ENCODE measurements at regions not wholly inside any gene's neighbourhood (a gene's known extent, or its start where the extent isn't known, plus 50 kb on each side); places are given as distances from the start of the nearest gene placed in this dataset.

DNA sequence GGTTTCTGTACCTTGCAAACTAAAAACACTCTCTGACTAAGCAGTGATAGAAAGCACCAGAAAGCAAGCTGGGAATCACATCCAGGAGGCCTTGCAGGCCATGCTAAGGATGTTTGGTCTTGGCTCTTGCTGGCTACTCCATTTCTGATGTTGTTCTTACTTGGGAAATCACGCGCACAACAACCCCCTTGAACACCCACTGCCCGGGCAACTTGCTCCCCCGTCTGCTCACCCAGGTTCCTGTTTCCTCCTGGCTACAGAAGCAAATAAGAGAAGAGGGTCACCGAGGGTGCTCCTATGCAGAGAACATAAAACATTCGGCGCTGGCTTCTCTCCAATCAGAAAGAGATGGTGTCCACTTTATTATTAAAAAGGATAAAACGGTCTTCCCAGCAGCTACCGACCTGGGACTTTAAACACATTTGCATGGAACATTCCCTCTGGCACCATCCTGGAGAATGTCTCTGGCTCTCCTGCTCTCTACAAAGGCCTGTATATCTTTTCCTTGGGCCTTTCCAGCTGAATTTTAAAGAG, 271.2 kb upstream of the RPL38 start:
- TF ChIP-seq, protein P1, sequence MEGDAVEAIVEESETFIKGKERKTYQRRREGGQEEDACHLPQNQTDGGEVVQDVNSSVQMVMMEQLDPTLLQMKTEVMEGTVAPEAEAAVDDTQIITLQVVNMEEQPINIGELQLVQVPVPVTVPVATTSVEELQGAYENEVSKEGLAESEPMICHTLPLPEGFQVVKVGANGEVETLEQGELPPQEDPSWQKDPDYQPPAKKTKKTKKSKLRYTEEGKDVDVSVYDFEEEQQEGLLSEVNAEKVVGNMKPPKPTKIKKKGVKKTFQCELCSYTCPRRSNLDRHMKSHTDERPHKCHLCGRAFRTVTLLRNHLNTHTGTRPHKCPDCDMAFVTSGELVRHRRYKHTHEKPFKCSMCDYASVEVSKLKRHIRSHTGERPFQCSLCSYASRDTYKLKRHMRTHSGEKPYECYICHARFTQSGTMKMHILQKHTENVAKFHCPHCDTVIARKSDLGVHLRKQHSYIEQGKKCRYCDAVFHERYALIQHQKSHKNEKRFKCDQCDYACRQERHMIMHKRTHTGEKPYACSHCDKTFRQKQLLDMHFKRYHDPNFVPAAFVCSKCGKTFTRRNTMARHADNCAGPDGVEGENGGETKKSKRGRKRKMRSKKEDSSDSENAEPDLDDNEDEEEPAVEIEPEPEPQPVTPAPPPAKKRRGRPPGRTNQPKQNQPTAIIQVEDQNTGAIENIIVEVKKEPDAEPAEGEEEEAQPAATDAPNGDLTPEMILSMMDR (IDR thresholded peaks at IDR 0.05; ENCODE audit: low read depth, low read length): no peak
- H3K9me3 ChIP-seq (ENCODE audit: severe bottlenecking): peaks cover 9% of the 10 kb centered on the region
- no peaks in the 10 kb centered on the region for H3K36me3 ChIP-seq
- no peak overlapping the region for H3K27ac ChIP-seq
- H3K4me3 ChIP-seq (ENCODE audit: low read depth, low read length): no peak overlapping the region
- DNase-seq: no peak
- no peaks in the 10 kb centered on the region for H3K27me3 ChIP-seq (ENCODE audit: insufficient read depth, low read depth, severe bottlenecking)

DNA sequence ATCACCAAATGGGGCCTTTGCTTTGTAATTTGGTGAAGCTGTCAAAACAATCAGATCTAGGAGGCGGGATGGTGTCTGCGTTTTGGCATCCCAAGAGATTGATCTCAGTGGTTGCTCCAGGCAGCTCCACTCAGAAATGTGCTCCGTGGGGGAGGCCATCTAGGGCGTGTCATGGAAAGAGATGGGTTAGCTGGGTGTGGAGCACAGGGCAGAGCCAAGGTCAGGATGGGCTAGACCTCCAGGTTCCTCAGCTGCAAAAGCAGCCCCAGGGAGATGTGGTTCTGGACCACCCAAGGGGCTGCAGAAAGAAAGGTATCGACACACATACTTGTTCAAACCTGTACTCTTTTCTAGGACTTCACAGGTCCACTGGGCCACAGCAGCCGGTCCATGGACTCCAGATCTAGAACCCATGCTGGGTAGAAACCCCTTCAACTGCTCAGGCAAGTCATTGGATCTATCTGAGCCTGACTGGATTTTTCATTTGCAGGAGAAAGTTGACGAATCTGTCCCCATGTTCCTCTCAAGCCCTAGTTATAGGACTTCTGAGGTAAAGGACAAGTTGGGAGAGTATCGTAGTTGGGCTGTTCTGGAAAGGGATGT, 270.2 kb upstream of the RPL38 start:
- no peak for DNase-seq
- no peak overlapping the region for H3K4me3 ChIP-seq (ENCODE audit: low read depth, low read length)
- H3K36me3 ChIP-seq: no peaks in the 10 kb centered on the region
- no peaks in the 10 kb centered on the region for H3K27me3 ChIP-seq (ENCODE audit: insufficient read depth, low read depth, severe bottlenecking)
- TF ChIP-seq, protein P1 (IDR thresholded peaks at IDR 0.05; ENCODE audit: low read depth, low read length): no peak
- no peaks in the 10 kb centered on the region for H3K9me3 ChIP-seq (ENCODE audit: severe bottlenecking)
- H3K27ac ChIP-seq: no peak overlapping the region

DNA sequence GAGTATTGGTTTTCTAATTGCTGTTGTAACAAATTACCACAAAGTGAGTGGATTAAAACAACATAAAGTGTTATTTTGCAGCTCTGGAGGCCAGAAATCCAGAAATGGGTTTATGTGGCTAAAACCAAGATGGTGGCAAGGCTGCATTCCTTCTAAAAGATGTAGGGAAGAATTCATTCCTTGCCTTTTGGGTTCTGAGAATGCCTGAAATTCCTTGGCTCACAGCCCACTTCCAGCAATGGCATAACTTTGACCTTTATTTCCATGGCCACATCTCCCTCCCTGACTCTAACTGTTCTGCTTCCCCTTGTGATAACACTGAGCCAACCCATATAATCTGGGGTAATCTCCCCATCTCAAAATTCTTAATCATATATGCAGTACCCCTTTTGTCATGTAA, 269.6 kb upstream of the RPL38 start:
- H3K36me3 ChIP-seq: no peaks in the 10 kb centered on the region
- no peak overlapping the region for H3K4me3 ChIP-seq (ENCODE audit: low read depth, low read length)
- no peaks in the 10 kb centered on the region for H3K27me3 ChIP-seq (ENCODE audit: insufficient read depth, low read depth, severe bottlenecking)
- DNase-seq: no peak
- TF ChIP-seq, protein P1 (IDR thresholded peaks at IDR 0.05; ENCODE audit: low read depth, low read length): no peak
- no peak overlapping the region for H3K27ac ChIP-seq
- H3K9me3 ChIP-seq (ENCODE audit: severe bottlenecking): no peaks in the 10 kb centered on the region

- Histone ChIP-seq H3K36me3 (no peaks in the 10 kb centered on the region), H3K27ac (no peak overlapping the region), H3K9me3 (ENCODE audit: severe bottlenecking) (no peaks in the 10 kb centered on the region), H3K27me3 (ENCODE audit: insufficient read depth, low read depth, severe bottlenecking) (no peaks in the 10 kb centered on the region), H3K4me3 (ENCODE audit: low read depth, low read length) (no peak overlapping the region)
- TF ChIP-seq, protein P1 (IDR thresholded peaks at IDR 0.05; ENCODE audit: low read depth, low read length): no peak
- no peak for DNase-seq
Measured at GRCh38 chr17:73934696-73935095, 268.8 kb upstream of the RPL38 start.

DNA sequence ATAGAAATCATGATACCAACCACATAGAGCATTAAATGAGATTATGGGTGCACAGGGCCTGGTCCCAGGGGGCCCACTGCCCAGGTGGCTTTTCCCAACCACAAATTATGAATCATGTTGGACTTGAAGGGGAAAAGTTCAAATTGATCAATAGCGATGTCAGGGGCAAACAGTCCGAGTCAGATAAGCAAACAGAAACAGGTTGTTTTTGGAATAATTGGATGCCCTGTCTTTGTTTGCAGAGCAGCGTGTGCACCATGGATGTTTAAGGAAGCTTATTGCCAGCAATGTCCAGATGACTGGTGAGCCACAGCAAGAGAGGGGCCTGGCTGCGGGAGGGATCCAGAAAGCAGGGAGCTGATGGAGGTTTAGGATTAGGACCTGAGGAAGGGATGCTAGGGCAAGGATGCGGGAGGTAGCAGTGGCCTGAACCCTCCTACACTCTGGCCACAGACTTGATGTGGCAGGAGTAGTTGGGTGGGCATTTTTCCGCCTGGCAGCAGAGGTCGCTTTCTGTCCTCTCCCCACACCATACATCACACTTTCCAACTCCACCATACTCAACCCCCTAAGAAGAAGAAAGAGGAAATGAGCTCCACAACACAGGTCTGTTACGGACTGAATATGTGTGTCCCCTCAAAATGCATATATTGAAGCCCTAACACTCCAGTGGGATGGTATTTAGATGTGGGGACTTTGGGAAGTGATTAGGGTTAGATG, 266.4 kb upstream of the RPL38 start:
- H3K4me3 ChIP-seq (ENCODE audit: low read depth, low read length): no peak overlapping the region
- no peaks in the 10 kb centered on the region for H3K9me3 ChIP-seq (ENCODE audit: severe bottlenecking)
- no peaks in the 10 kb centered on the region for H3K27me3 ChIP-seq (ENCODE audit: insufficient read depth, low read depth, severe bottlenecking)
- no peak for DNase-seq
- H3K27ac ChIP-seq: no peak overlapping the region
- H3K36me3 ChIP-seq: no peaks in the 10 kb centered on the region
- TF ChIP-seq, protein P1 (IDR thresholded peaks at IDR 0.05; ENCODE audit: low read depth, low read length): no peak
